H1 (cell line): ENCODE measurements at regions not wholly inside any gene's neighbourhood (a gene's known extent, or its start where the extent isn't known, plus 50 kb on each side); places are given as distances from the start of the nearest gene placed in this dataset.

Experiments used
- CTCF ChIA-PET: fragments of 300-600 bp; sonication (Branson Sonifier 250); formaldehyde crosslinking; loops from one replicate; lab custom pipeline; 2021; ENCODE audit not compliant: partially characterized antibody; lab: Charles Lee
- POLR2A ChIA-PET: fragments of 300-600 bp; sonication (Branson Sonifier 250); formaldehyde crosslinking; loops from one replicate; lab custom pipeline; 2021; ENCODE audit warnings: inconsistent platforms; ENCODE audit not compliant: partially characterized antibody; lab: Charles Lee
- DNase-seq, 2 experiments: peaks; one replicate each; pipeline versions ENCODE4 v3.0.0 to v3.0.0-alpha.2; 2010 to 2022; ENCODE audit warnings: low spot score in 2 of 2, low read depth in 1 of 2, mixed read lengths in 1 of 2
- FAIRE-seq: peaks from 2 replicates; lab custom pipeline; 2011; peaks lifted over from hg19 to GRCh38; lab: Jason Lieb, UNC
- H2AFZ ChIP-seq: 2 replicates; pipeline ENCODE4 v1.8.1; 2012; ENCODE audit warnings: low read length, inconsistent platforms
- H2AK5ac ChIP-seq: 2 replicates; pipeline ENCODE4 v1.6.1; 2013; ENCODE audit warnings: low read depth, low read length
- H2BK120ac ChIP-seq: replicated peaks from 2 replicates; pipeline ENCODE3; 2013; ENCODE audit warnings: low read depth, low read length, inconsistent platforms
- H2BK12ac ChIP-seq: 2 replicates; pipeline ENCODE4 v1.6.1; 2013; ENCODE audit warnings: low read depth, low read length
- H2BK15ac ChIP-seq: 2 replicates; pipeline ENCODE4 v1.6.1; 2013; ENCODE audit warnings: low read length
- H2BK20ac ChIP-seq: 2 replicates; pipeline ENCODE4 v1.6.1; 2013; ENCODE audit warnings: low read length
- H2BK5ac ChIP-seq: 2 replicates; pipeline ENCODE4 v1.6.1; 2013; ENCODE audit warnings: low read depth, low read length
- H3K14ac ChIP-seq: 2 replicates; pipeline ENCODE4 v1.6.1; 2013; ENCODE audit warnings: inconsistent platforms; ENCODE audit not compliant: insufficient read length
- H3K18ac ChIP-seq: 2 replicates; pipeline ENCODE4 v1.6.1; 2013; ENCODE audit warnings: low read length; ENCODE audit errors: extremely low read depth
- H3K23ac ChIP-seq: 2 replicates; pipeline ENCODE4 v1.6.1; 2013; ENCODE audit warnings: inconsistent platforms; ENCODE audit not compliant: insufficient read length
- H3K23me2 ChIP-seq: 2 replicates; pipeline ENCODE4 v1.6.1; 2013; ENCODE audit warnings: low read depth, low read length
- H3K27ac ChIP-seq: 2 replicates; pipeline ENCODE4 v1.6.1; 2011; ENCODE audit warnings: low read depth, low read length, inconsistent platforms
- H3K27me3 ChIP-seq, 4 experiments: replicated peaks in 1 of 4; 1 replicate in 1 of 4; 2 replicates in 3 of 4; pipeline versions ENCODE4 v1.6.1 to v1.8.1; 2011 to 2013; ENCODE audit warnings: low read length in 3 of 4, mild to moderate bottlenecking in 3 of 4, inconsistent platforms in 2 of 4, mixed read lengths in 2 of 4, moderate library complexity in 1 of 4; ENCODE audit not compliant: control insufficient read depth in 3 of 4, insufficient read depth in 3 of 4; ENCODE audit errors: extremely low read depth in 1 of 4
- H3K36me3 ChIP-seq, 4 experiments: 2 replicates each; pipeline versions ENCODE4 v1.6.1 to v1.8.1; 2011 to 2013; ENCODE audit warnings: mild to moderate bottlenecking in 4 of 4, low read length in 3 of 4, moderate library complexity in 2 of 4, control low read depth in 1 of 4, inconsistent platforms in 1 of 4; ENCODE audit not compliant: insufficient read depth in 4 of 4, control insufficient read depth in 2 of 4
- H3K4ac ChIP-seq: replicated peaks from 2 replicates; pipeline ENCODE3; 2013; ENCODE audit warnings: low read length, low read depth, mixed read lengths, inconsistent platforms; ENCODE audit not compliant: insufficient read length
- H3K4me1 ChIP-seq, 4 experiments: replicated peaks in 1 of 4; 1 replicate in 1 of 4; 2 replicates in 3 of 4; pipeline versions ENCODE4 v1.6.1 to v1.8.1; 2011 to 2013; ENCODE audit warnings: low read length in 3 of 4, inconsistent platforms in 2 of 4, mixed read lengths in 1 of 4; ENCODE audit not compliant: insufficient read depth in 4 of 4, control insufficient read depth in 3 of 4
- H3K4me2 ChIP-seq, 2 experiments: 2 replicates each; pipeline versions ENCODE4 v1.6.1 to v1.8.1; 2011 to 2013; ENCODE audit warnings: low read depth in 2 of 2, low read length in 2 of 2, control low read depth in 1 of 2, inconsistent platforms in 1 of 2, mild to moderate bottlenecking in 1 of 2; ENCODE audit not compliant: insufficient read depth in 1 of 2
- H3K4me3 ChIP-seq, 4 experiments: fragments of 200-600, 300-600 bp in 1 of 4; sonication (generic), shearing (Covaris generic), sonication (Bioruptor Twin) in 1 of 4; 2 replicates each; pipeline versions ENCODE4 v1.5.1 to v1.8.1; 2011 to 2016; ENCODE audit warnings: low read length in 4 of 4, low read depth in 3 of 4, control low read depth in 2 of 4, inconsistent platforms in 2 of 4, mild to moderate bottlenecking in 2 of 4, mixed read lengths in 1 of 4, moderate library complexity in 1 of 4; ENCODE audit not compliant: insufficient read depth in 2 of 4; ENCODE audit errors: extremely low read depth in 1 of 4
- H3K56ac ChIP-seq: replicated peaks from 2 replicates; pipeline ENCODE3; 2013; ENCODE audit warnings: low read depth, mild to moderate bottlenecking, mixed read lengths, low read length, inconsistent platforms; ENCODE audit not compliant: insufficient read length
- H3K79me1 ChIP-seq: 2 replicates; pipeline ENCODE4 v1.6.1; 2013; ENCODE audit warnings: low read depth, low read length, control low read depth
- H3K79me2 ChIP-seq, 2 experiments: 2 replicates each; pipeline versions ENCODE4 v1.6.1 to v1.8.1; 2012 to 2013; ENCODE audit warnings: low read length in 2 of 2, mild to moderate bottlenecking in 2 of 2, inconsistent platforms in 1 of 2; ENCODE audit not compliant: insufficient read depth in 2 of 2, control insufficient read depth in 1 of 2
- H3K9ac ChIP-seq, 4 experiments: replicated peaks in 1 of 4; 1 replicate in 1 of 4; 2 replicates in 3 of 4; pipeline versions ENCODE4 v1.6.1 to v1.8.1; 2011 to 2013; ENCODE audit warnings: low read depth in 3 of 4, low read length in 3 of 4, control low read depth in 2 of 4, mild to moderate bottlenecking in 2 of 4, moderate library complexity in 2 of 4, inconsistent platforms in 1 of 4; ENCODE audit errors: extremely low read depth in 1 of 4
- H3K9me3 ChIP-seq, 2 experiments: 2 replicates each; pipeline versions ENCODE4 v1.6.1 to v1.8.1; 2012 to 2013; ENCODE audit warnings: mild to moderate bottlenecking in 2 of 2, moderate library complexity in 2 of 2, control low read depth in 1 of 2, inconsistent platforms in 1 of 2, low read depth in 1 of 2, low read length in 1 of 2, mixed read lengths in 1 of 2; ENCODE audit not compliant: insufficient read depth in 2 of 2
- H4K20me1 ChIP-seq, 2 experiments: replicated peaks in 1 of 2; 2 replicates each; pipeline versions ENCODE3 to v1.8.1; 2011 to 2013; ENCODE audit warnings: inconsistent platforms in 2 of 2, low read length in 2 of 2, mild to moderate bottlenecking in 1 of 2; ENCODE audit not compliant: insufficient read depth in 2 of 2, control insufficient read depth in 1 of 2
- H4K5ac ChIP-seq: 2 replicates; pipeline ENCODE4 v1.6.1; 2013; ENCODE audit warnings: low read length, low read depth, mixed read lengths, inconsistent platforms; ENCODE audit not compliant: insufficient read length
- H4K8ac ChIP-seq: 2 replicates; pipeline ENCODE4 v1.8.0; 2013; ENCODE audit warnings: mild to moderate bottlenecking, moderate library complexity, low read length, inconsistent platforms; ENCODE audit not compliant: insufficient read depth; ENCODE audit errors: extremely low read depth
- H4K91ac ChIP-seq: replicated peaks from 2 replicates; pipeline ENCODE3; 2013; ENCODE audit warnings: low read length, mixed read lengths, inconsistent platforms; ENCODE audit not compliant: insufficient read length
- ASH2L ChIP-seq: fragments of 200-600, 300-600 bp; sonication (generic); IDR thresholded peaks from one replicate; pipeline ENCODE4 v1.7.1; 2017; ENCODE audit warnings: low read length
- EGR1 ChIP-seq: IDR thresholded peaks from 2 replicates; pipeline ENCODE4 v1.6.1; 2011; ENCODE audit warnings: low read depth, low read length, borderline replicate concordance
- GTF2F1 ChIP-seq: IDR thresholded peaks from 2 replicates; pipeline ENCODE4 v1.6.1; 2012; ENCODE audit warnings: low read depth, low read length, improper control_type of control experiment, borderline replicate concordance
- JUND ChIP-seq: IDR thresholded peaks from 2 replicates; pipeline ENCODE4 v1.6.1; 2011; ENCODE audit warnings: mild to moderate bottlenecking, improper control_type of control experiment, low read length
- MAFK ChIP-seq: IDR thresholded peaks from 2 replicates; pipeline ENCODE4 v1.6.1; 2012; ENCODE audit warnings: low read depth, mild to moderate bottlenecking, improper control_type of control experiment, low read length
- RAD21 ChIP-seq, 2 experiments: IDR thresholded peaks in 1 of 2; conservative IDR thresholded peaks in 1 of 2; 2 replicates each; pipeline ENCODE4 v1.6.1; 2011; ENCODE audit warnings: low read depth in 2 of 2, low read length in 2 of 2, improper control_type of control experiment in 1 of 2, inconsistent platforms in 1 of 2, mild to moderate bottlenecking in 1 of 2, moderate library complexity in 1 of 2
- RNF2 ChIP-seq: fragments of 200-900, 300-1000 bp; sonication (generic); IDR thresholded peaks from 2 replicates; pipeline ENCODE4 v1.7.1; 2016; ENCODE audit warnings: borderline replicate concordance, low read depth, mild to moderate bottlenecking, antibody characterized with exemption, low read length; ENCODE audit not compliant: poor library complexity, severe bottlenecking; ENCODE audit errors: missing control alignments
- SP2 ChIP-seq: IDR thresholded peaks from 2 replicates; pipeline ENCODE4 v1.6.1; 2012; ENCODE audit warnings: mild to moderate bottlenecking, low read length, inconsistent platforms
- TAF1 ChIP-seq: IDR thresholded peaks from 2 replicates; pipeline ENCODE4 v1.6.1; 2011; ENCODE audit warnings: mild to moderate bottlenecking, low read depth, low read length
- WGBS, 2 experiments: shearing (Covaris generic) in 1 of 2; methylation state at CpG; one replicate each; pipeline versions ENCODE4 v1.1.6 to v1.1.7; 2013 to 2015; ENCODE audit warnings: low lambda C conversion rate in 2 of 2, mixed read lengths in 2 of 2, inconsistent platforms in 1 of 2, low coverage in 1 of 2, missing lambda C conversion rate in 1 of 2; ENCODE audit not compliant: insufficient replicate concordance in 2 of 2, insufficient coverage in 1 of 2, insufficient read length in 1 of 2; ENCODE audit errors: extremely low coverage in 1 of 2, missing lambda C conversion rate in 1 of 2; 5-methylcytosine and 5-hydroxymethylcytosine counted together
- TF ChIP-seq, protein P1 (sequence below): IDR thresholded peaks from 2 replicates; pipeline ENCODE4 v1.6.1; 2012; ENCODE audit warnings: low read length, inconsistent platforms
- TF ChIP-seq, protein P2 (sequence below): IDR thresholded peaks from 2 replicates; pipeline ENCODE4 v1.6.1; 2011; ENCODE audit warnings: low read depth, mild to moderate bottlenecking, low read length; ENCODE audit not compliant: insufficient read depth

DNA sequence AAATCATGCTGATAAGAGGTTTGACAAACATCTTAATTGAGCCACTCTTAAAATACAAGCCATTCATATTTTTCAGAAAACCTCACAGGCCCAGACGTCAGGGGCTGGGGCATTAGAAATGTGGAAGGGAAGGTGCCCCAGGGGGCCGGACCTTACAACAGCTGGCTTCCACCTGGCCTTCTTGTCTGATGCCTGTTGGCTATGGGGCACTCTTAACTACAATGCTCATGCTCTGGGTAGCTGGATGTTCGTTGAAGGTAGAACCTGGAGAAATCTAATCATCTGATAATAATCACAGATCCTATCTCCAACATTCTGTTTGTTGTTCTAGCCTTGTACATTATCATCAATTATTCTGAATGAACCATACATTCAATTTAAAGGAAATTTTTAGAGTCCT, 156.9 kb upstream of the SOX11 start:
- Histone ChIP-seq H3K4me1 (peaks cover 2 to 10% (median 6%) of the 10 kb centered on the region in 4 experiments; a peak in 5 of 7 replicates), H3K18ac (no peak overlapping the region), H3K4ac (no peak overlapping the region), H3K27me3 (no peaks in the 10 kb centered on the region), H3K56ac (no peak overlapping the region), H3K4me3 (no peak overlapping the region), H3K9me3 (no peaks in the 10 kb centered on the region), H3K4me2 (no peak overlapping the region), H3K23ac (no peak overlapping the region), H4K5ac (no peak overlapping the region), H3K79me1 (no peaks in the 10 kb centered on the region), H3K14ac (no peak overlapping the region), H4K20me1 (no peaks in the 10 kb centered on the region), H3K23me2 (no peaks in the 10 kb centered on the region), H4K8ac (no peak overlapping the region), H2BK15ac (no peak overlapping the region), H2BK5ac (no peak overlapping the region), H3K79me2 (no peaks in the 10 kb centered on the region), H2BK20ac (no peak overlapping the region), H2AK5ac (no peak overlapping the region), H4K91ac (no peak overlapping the region), H2AFZ (no peak overlapping the region), H3K27ac (no peak overlapping the region), H3K9ac (no peak overlapping the region), H3K36me3 (no peaks in the 10 kb centered on the region), H2BK12ac (no peak overlapping the region), H2BK120ac (no peak overlapping the region)
- 87% methylated on average over 3 of the region's 3 CpGs; no CpG with 5 or more reads in 1 of the 2 experiments for WGBS, 2 experiments
- CTCF ChIA-PET = interaction anchor here (0.6 kb wide), 1 partner anchor 13 kb away, joined by 3 read pairs; no protein-coding TSS in a partner anchor
- DNase-seq = no peak
- FAIRE-seq = no peak
- POLR2A ChIA-PET = no interaction called here
- no peak for TF ChIP-seq SP2
- TF ChIP-seq, protein P1, sequence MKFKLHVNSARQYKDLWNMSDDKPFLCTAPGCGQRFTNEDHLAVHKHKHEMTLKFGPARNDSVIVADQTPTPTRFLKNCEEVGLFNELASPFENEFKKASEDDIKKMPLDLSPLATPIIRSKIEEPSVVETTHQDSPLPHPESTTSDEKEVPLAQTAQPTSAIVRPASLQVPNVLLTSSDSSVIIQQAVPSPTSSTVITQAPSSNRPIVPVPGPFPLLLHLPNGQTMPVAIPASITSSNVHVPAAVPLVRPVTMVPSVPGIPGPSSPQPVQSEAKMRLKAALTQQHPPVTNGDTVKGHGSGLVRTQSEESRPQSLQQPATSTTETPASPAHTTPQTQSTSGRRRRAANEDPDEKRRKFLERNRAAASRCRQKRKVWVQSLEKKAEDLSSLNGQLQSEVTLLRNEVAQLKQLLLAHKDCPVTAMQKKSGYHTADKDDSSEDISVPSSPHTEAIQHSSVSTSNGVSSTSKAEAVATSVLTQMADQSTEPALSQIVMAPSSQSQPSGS = no peak
- no peak for TF ChIP-seq ASH2L
- TF ChIP-seq JUND = no peak
- no peak for TF ChIP-seq GTF2F1
- TF ChIP-seq, protein P2, sequence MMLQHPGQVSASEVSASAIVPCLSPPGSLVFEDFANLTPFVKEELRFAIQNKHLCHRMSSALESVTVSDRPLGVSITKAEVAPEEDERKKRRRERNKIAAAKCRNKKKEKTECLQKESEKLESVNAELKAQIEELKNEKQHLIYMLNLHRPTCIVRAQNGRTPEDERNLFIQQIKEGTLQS = no peak
- TF ChIP-seq MAFK = no peak
- no peak for TF ChIP-seq EGR1
- no peak for TF ChIP-seq TAF1
- TF ChIP-seq RAD21 (IDR thresholded peaks at IDR 0.05 in 1 of 2, conservative IDR thresholded peaks at IDR 0.05 in 1 of 2; ENCODE audit: low read depth in 2 of 2, low read length in 2 of 2) = no peak
- no peak for TF ChIP-seq RNF2
